ENCODE measurements at regions not wholly inside any gene's neighbourhood (a gene's known extent, or its start where the extent isn't known, plus 50 kb on each side); places are given as distances from the start of the nearest gene placed in this dataset.

DNA sequence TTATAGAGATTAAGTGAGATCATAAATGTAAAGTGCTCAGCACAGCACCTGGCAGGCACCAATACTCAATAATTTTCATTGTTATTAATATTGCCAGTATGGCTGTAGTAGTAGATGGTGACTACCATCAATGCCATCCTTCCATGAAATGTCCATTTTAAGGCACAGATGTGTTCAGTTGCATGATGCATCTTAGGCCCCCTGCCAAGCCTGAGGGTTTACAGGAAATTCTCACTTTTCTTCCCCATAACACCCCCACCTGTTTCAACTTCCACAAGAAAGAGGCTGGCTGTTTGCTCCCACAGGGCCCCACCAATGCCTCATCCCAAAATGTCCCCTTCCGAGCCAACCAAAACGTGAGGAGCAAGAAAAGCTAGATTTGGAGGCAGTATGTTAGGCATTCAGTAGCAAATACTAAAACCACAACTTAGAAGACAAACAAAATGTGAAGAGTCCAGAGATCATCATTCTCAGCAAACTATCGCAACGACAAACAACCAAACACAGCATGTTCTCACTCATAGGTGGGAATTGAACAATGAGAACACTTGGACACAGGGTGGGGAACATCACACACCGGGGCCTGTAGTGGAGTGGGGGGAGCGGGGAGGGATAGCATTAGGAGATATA is 110.6 kb upstream of the NHSL1 start:
- DNase-seq (ENCODE audit: low read depth), result no peak

DNA sequence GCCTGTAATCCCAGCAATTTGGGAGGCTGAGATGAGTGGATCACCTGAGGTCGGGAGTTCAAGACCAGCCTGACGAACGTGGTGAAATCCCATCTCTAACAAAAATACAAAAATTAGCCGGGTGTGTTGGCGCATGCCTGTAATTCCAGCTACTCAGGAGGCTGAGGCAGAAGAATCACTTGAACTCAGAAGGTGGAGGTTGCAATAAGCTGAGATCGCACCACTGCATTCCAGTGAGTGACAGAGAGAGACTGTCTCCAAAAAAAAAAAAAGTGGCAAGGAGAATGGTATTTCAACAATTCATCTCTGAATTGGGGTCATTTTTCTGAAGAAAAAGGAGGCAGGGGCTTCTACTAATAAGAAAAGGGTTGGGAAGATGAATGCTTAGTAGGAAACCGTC is 111.5 kb upstream of the NHSL1 start:
- DNase-seq (ENCODE audit: low read depth), result no peak

DNA sequence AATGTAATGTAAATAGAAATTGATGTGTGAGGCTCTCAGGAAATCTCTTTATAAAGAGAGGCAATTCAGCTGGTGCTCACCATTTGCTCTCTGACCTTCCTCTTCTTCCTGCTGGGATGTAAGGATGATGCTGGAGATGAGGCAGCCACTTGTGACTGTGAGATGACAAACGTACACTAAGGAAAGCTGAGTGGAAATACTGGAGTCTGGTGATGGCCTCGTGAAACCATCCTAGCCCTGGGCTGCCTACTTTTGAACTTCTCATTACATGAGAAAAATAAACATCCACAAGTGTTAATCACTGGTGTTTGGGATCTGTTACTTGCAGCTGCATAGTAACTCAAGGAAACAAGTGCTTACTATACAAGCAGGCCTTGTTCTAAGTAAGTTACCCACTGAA is 114.9 kb upstream of the NHSL1 start:
- no peak for DNase-seq (ENCODE audit: low read depth)

DNA sequence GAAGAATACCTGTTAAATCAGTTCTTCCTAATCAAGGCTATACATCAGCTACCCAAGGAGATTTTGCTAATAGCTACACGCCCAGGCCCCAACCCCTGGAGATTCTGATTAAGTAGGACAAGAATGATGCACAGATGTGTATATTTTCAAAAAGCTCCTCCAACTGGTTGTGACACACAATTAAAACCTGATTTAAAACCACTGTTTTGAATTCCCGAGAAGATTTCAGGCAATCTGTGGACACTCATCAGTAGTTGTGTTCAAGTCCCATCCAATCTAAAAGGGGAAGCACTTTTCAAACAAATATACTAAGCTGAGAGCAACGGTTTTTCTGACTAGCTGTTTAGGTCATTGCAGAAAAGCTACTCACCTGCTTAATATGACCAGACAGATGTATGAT is 118.9 kb upstream of the NHSL1 start:
- DNase-seq (ENCODE audit: low read depth), result no peak

DNA sequence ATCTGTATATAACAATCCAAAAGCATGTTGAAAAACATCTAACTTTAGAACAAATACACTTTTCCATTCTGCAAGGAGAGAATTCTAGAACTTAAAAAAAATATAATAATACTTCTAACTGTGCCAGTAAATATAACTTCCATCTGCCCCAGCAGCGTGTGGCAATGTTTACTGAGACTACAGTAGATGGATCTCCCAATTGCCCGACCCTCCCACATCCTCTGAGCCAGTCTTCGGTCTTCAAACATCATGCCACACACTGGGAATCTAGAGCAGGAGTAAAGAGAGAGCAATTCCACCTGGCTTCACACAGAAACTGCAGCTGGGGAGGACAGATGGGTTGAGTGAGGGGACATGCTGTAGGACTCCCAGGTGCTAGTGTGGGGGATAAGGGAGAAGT is 121.3 kb upstream of the NHSL1 start:
- DNase-seq (ENCODE audit: low read depth), result no peak

DNA sequence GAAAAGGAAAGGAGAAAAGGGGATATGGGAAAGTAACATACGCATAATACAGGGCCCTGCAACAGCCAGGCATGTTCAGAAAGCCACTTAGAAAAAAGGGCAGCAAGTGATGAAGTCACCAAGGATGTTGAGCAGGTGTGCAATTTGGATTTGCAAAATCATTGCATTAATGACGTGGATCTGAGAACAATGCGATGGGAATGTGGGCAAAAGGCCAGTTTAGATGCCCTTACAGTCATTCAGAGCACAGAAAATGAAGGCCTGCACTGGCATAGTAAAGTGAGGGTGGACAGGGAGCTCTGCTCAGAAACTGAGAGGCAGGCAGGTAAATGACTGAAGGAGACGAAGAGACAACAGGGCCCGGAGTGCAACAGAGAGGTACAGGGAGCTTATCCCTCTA is 123.7 kb upstream of the NHSL1 start:
- no peak for DNase-seq (ENCODE audit: low read depth)

DNA sequence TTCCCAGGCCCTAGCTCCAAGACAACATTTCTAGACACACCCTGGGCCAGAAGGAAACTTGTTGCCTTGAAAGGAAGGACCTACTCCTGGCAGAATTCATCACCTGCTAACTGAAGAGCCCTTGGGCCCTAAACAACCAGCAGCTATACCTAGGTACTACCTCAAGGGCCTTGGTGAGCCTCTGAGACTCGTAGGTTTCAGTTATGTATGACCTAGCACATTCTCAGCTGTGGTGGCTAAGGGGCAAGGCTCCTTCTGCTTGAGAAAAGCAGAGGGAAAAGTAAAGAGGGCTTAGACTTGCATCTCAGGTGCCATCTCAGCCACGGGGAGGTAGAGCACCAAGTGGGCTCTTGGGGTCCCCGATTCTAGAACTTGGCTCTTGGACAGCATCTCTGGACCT is 132.3 kb upstream of the NHSL1 start:
- DNase-seq (ENCODE audit: low read depth), result no peak

DNA sequence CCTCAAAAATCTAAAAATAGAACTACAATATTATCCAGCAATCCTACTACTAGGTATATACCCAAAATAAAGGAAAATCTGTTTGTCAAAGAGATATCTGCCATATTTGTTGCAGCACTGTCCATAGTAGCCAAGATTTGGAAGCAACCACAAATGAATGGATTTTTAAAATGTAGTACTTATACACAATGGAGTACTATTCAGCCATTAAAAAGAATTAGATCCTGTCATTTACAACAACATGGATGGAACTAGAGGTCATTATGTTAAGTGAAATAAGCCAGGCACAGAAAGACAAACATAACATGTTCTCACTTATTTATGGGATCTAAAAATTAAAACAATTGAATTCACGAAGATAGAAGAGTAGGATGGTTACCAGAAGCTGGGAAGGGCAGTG is 135.7 kb upstream of the CCDC28A start:
- no peak for DNase-seq (ENCODE audit: low read depth)

DNA sequence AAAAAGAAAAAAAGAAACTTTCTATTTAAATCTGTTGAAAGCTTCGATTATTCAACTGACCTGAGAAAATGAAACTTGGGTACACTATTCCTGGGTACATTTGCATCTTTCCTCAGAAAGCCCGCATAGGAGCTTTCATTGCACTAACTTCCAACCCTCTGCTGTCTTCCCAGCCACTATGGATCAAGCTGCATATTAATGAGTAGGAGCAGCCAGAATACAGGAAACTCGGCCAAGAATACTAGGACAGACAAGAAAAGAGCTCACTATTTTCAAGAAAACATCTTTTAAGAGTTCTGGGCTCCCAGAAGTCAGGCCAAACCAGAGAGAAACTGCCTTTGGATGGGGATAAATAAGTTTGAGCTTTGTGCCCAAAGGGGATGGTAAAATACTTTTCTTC is 135.0 kb upstream of the CCDC28A start:
- DNase-seq (ENCODE audit: low read depth), result no peak

DNA sequence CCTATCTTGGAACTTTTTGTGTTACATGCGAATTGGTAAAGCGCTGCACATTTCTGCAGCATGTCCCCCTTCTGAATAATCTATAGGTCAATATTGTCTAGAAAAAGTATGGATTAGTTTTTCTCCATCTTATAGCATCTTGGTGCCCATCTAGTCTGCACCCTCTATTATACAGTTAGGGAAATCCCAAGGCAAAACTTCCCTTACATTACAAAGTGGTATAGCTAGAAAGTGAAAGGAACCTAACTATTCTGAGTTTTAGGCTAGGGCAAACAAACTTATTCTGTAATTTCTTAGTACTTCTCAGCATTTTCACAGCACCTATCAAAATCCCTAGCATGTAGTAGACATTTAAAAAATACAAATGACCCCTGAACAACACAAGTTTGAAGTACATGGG is 133.5 kb upstream of the CCDC28A start:
- DNase-seq (ENCODE audit: low read depth), result no peak

DNA sequence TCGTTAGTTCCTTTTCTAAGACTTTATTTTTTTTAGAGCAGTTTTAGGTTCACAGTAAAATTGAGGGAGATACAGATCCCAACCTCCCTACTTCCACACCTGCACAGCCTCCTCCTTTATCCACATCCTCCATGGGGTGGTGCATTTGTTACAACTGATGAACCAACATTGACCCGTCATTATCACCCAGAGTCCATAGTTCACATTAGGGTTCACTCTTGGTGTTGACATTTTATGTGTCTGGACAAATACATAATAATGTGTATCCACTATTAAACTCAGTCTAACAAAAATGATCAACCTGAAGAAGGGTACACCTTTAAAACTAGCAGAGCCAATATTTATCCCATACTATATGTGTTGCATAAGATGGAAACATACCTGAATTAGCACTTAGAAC is 130.4 kb upstream of the CCDC28A start:
- no peak for DNase-seq (ENCODE audit: low read depth)

DNA sequence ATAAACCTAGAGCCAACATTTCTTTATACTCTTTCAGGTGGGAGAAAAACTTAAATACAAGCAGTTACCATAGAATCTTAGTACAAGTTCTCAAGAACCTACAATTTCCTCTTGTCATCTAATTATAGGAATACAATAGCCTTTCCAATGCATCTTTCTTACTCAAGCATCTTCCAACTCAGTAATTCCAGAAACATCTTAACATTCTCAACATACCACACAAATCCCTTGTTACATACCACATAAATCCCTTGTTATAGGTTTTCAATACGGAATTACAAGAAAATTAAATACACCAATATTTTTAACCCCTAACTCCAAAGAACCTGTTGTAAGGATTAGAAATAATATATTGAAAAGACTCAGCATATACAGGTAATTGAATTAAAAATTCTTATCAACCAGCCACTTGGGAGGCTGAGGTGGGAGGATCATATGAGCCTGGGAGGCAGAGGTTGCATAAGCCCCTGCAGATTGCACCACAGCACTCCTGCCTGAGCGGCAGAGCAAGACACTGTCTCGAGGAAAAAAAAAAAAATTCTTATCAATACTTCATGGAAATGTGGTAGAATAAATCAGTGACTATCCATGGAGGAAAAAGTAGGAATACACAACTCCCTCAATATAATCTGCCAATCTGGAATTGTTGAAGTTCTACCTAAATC is 127.5 kb upstream of the CCDC28A start:
- DNase-seq (ENCODE audit: low read depth), result no peak

DNA sequence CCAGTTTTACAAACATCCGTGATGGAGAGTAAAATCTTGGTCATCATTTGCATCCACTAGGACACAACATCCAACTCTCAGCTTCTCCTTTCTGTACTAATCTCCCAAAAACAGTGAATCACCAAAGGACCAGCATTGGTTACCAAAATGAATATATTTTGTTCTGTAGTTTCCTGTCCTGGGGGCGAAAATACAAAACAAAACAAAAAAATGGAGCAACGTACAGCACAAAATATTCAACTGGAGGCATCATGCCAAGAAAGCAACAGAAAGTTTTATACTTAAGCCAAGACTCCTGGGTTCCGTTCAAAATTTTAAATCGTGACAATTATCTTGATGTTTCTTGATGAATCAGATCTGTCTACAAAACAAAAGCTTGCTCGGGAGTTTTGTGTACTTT is 126.6 kb upstream of the CCDC28A start:
- DNase-seq (ENCODE audit: low read depth), result no peak

DNA sequence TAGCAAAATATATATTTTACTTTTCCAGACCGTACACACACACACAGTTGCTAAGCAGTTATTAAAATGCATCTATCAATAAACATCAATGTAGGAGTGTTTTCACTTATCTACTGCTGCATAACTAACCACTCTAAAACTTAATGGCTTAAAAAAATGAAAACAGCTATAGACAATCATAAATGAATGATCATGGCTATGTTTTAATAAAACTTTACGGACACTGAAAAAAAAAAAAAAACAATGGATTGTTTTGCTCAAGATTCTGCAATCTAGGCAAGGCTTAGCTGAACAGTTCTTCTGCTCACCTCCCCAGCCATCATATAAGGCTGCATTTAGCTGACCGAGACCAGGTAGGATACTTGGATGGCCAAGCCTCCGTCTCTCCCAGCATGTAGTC is 125.4 kb upstream of the CCDC28A start:
- no peak for DNase-seq (ENCODE audit: low read depth)

DNA sequence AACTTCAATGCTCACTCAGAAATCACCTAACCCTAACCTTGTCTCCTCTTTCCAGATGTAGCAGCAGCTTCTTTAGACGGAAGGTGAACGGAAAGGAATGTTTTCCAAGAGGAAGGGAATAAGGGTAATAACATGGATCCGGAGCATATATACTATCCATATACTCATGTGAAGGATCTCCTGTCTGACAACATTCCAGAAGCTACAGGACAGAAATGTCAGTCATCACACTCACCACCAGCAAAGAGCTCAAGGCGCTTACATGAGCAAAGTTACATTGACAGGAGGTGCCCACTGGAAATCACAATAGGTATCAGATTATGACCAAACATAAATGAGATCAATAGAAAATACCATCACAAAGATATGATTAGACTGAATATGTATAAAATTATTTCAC is 122.1 kb upstream of the CCDC28A start:
- no peak for DNase-seq (ENCODE audit: low read depth)

DNA sequence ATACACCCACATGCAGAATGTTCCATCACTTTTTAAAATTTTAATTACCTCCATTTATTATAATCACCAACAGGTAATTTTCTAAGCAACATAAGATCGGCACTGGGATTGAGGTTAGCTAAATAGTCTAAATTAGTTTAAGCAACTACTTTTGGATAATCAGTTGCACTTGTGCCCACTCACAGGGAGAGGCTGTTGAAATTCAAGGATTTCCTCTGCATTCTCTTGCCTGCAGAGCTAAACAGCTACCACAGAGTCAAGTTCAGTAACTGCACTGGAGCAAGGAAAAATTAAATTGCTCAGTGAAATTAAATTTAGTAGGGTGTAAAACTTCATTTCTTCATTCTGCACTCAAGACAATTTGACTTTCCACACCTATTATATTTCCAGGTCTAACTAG is 120.7 kb upstream of the CCDC28A start:
- no peak for DNase-seq (ENCODE audit: low read depth)

DNA sequence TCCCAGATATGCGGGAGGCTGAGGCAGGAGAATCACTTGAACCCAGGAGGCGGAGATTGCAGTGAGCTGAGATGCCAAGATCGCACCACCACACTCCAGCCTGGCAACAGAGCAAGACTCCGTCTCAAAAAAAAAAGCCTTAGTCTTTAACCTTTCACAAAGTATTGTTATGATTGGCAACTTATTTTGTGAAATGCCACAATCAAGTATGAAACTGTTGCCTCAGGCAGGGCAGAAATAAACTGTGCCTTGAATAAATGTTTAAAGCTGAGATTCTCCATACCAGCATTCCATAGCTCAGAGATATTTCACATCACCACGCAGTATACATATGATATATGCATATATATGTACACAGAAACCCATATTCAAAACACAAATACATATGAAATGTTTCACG is 120.1 kb upstream of the CCDC28A start:
- no peak for DNase-seq (ENCODE audit: low read depth)

DNA sequence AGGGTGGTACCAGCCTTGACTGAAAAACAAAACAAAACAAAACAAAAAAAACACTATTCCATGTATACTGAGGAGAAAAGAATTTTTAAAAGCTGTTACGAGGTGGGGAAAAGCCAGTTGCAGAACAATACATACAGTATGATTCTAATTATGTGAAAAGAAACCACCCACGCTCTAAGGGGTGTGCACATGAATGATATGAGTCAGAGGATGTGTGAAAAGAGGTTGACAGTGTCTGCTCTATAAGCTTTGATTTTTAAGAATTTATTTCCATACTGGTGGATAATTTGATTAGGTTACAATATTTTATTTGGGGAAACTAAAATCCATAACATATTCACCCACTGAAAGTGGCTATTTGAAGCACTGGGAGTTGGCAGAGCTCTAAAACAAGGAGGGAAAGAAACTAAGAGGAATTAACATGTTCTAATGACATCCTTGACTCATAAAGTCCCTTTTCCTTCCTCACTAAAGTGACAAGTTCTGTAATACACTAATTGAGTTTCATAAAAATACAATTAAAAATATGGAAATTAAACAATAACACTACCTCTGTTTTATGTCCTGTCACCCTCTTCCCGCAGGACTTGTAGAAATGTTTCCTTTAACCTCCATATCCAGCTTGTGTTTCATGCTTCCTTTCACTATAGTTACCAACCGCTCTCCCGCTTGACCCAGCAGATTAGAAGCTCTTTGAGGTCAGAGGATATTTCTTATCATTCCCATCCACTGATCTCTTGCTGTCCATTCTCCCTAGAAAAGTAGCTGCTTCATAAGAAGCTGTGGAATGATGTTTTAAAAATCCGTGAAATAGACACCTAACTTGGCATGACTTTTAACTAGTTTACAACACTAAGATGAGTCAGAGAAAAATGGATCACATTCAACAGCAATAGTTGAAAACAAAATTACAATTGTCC is 118.6 kb upstream of the CCDC28A start:
- peak; percentile 12 for DNase-seq (ENCODE audit: low read depth)

DNA sequence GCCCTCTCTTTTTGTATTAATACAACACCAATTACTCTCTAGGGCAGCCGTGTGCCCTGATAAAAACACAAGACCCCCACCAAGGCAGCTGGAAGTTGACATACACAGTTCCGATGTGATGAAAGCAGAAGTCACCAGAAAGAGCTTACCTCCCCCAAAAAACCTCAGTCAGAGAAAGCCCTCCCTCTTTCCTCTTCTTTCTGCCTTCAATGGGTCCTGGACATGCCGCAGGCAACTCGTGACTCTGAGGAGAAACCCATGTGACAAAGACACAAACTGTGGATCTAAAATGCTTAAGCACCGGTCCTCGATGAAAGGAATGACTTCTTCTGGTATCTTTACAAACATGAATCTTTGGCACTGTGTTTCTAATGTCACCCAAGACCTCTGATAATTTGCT is 117.7 kb upstream of the CCDC28A start:
- no peak for DNase-seq (ENCODE audit: low read depth)

DNA sequence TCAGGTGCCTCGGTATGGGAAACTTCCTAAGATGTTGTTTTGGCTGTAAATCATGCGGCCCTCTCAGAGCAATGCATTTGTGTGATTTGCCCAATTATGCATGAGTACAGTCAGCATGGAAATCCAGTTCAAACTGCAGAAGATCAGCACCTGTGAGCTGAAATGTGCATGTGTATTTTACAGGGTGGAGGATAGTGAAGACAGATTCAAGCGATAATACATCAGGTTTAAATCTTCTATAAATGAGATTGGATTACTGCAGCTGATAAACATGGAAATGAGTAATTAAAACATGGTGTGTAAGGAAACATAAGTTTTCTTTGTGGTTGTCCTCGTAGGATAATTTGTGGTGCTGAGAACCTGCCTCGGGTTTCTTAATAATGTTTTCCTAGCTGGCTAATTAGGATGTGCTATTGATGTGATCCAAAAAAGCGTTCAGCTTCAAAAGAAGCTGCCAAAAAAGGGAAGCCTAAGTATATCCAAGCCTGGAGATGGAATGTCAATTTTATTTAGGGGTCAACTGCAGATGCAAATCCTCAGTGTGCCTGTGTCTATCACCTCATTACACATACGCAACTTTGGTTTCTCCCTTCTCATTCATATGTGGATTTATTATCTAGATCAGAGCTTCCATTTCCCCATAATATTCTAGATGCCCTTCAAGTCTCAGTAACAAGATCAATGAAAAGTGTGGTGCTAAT is 117.1 kb upstream of the CCDC28A start:
- no peak for DNase-seq (ENCODE audit: low read depth)

DNA sequence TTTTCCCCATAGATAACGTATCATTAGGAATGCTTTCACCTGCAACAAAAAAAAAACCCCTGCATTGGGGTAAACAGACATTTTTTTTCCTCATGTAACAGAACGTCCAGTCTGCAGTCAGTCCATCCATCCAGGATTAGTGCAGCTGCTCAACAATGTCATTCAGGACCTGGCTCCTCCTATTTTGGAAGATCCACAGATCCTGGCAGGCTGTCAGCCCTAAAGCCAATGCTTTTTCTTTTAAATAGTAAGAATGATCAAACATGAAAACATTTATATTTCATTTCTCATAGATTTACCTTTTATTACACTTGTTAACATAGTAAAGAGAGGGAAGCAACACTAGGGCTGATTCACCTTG is 116.5 kb upstream of the CCDC28A start:
- no peak for DNase-seq (ENCODE audit: low read depth)

DNA sequence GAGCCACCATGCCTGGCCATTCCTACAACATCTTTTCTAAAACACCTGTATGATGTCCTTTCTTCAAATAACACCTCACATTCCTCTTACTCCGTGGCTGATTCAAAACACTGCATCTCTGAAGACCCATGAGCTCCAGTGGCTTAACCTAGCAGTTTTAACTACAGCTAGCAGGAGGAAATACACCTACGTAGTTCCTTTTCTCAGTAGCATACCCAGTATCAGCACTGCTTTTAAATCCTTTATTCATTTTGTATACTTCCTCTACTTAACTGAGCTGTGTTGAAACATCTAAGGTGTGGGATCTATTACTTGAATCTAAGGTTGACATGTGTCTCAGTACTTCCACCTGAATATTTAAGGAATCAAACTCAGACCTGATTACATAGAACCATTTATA is 113.6 kb upstream of the CCDC28A start:
- DNase-seq (ENCODE audit: low read depth), result no peak

DNA sequence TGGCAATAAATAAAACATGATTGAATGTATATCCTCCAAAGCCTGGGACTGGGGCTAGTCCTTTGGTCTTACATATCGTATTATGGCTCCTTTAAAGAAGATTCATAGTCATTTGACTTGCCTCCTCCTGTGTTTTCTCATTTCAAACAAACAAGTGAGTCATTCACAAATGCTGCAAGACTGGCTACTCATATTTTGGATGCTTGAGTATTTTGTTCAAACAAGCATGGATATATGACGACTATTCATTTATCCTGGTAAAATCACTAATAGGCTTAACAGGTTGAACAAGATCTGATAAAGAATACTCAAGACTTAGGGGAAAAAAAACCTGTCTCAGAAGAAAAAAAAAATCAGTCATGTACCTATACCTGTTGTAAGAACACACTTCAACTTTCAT is 111.1 kb upstream of the CCDC28A start:
- no peak for DNase-seq (ENCODE audit: low read depth)

Measured in stimulated activated CD8-positive, alpha-beta memory T cell treated with anti-CD3 and anti-CD28 coated beads, Interleukin-4, amount 100 ng/mL, for 24 hours (primary cell).